Chondrocyte (in vitro differentiated cells): ENCODE measurements at regions not wholly inside any gene's neighbourhood (a gene's known extent, or its start where the extent isn't known, plus 50 kb on each side); places are given as distances from the start of the nearest gene placed in this dataset.

Source experiments
- DNase-seq: peaks from one replicate; pipeline ENCODE4 v3.0.0; 2021; ENCODE audit warnings: mixed read lengths, low spot score
- H3K27ac Mint-ChIP-seq: one replicate; pipeline ENCODE4 v1.8.0; 2021; ENCODE audit warnings: mild to moderate bottlenecking, moderate library complexity, mixed read lengths; ENCODE audit not compliant: unreplicated experiment
- H3K27me3 Mint-ChIP-seq: 2 replicates; pipeline ENCODE4 v1.8.0; 2021; ENCODE audit warnings: low read depth, mixed read lengths
- H3K36me3 Mint-ChIP-seq: 2 replicates; pipeline ENCODE4 v1.8.0; 2021; ENCODE audit warnings: low read depth, mixed read lengths
- H3K4me1 Mint-ChIP-seq: 2 replicates; pipeline ENCODE4 v1.8.0; 2021; ENCODE audit warnings: low read depth, mild to moderate bottlenecking, mixed read lengths
- H3K4me3 Mint-ChIP-seq: one replicate; pipeline ENCODE4 v1.8.0; 2021; ENCODE audit warnings: mild to moderate bottlenecking, moderate library complexity, mixed read lengths; ENCODE audit not compliant: unreplicated experiment
- H3K9me3 Mint-ChIP-seq: 2 replicates; pipeline ENCODE4 v1.8.0; 2021; ENCODE audit warnings: low read depth, mixed read lengths
- CTCF ChIP-seq: fragments of 200-600 bp; sonication (generic); IDR thresholded peaks from 2 replicates; pipeline ENCODE4 v1.5.0; 2021; ENCODE audit warnings: antibody characterized with exemption, mild to moderate bottlenecking, moderate library complexity

GRCh38 chr17:79537686-79538085 lies 73.2 kb downstream of the RBFOX3 start:
- Mint-ChIP-seq H3K4me1 (no peaks in the 10 kb centered on the region), H3K36me3 (no peaks in the 10 kb centered on the region), H3K27ac (no peak overlapping the region), H3K4me3 (no peak overlapping the region), H3K9me3 (no peaks in the 10 kb centered on the region), H3K27me3 (peaks cover 33% of the 10 kb centered on the region)
- peak; percentile 42 for DNase-seq
- TF ChIP-seq CTCF, result no peak

DNA sequence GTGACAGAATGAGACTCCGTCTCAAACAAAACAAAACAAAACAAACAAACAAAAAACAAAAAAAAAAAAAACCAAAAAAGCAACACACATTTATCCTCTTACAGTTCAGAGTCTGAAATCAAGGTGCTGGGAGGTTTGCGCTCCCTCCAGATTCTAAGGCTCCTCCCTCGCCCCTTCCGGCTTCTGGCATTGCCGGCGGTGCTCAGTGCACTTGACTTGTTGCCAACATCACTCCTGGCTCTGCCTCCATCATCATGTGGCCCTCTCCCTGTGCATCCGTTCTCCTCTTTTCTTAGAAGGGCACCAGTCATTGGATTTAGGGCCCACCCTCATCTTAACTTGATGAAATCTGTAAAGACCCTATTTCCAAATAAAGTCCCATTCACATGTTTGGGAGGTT lies 73.8 kb downstream of the RBFOX3 start:
- H3K27ac Mint-ChIP-seq, result no peak overlapping the region

GRCh38 chr17:79536212-79536840 lies 74.5 kb downstream of the RBFOX3 start:
- H3K27me3 Mint-ChIP-seq, result peaks cover 40% of the 10 kb centered on the region
- H3K4me3 Mint-ChIP-seq, result no peak overlapping the region
- peak; percentile 74 for DNase-seq
- H3K9me3 Mint-ChIP-seq, result no peaks in the 10 kb centered on the region
- H3K4me1 Mint-ChIP-seq, result no peaks in the 10 kb centered on the region
- no peak for TF ChIP-seq CTCF
- no peaks in the 10 kb centered on the region for H3K36me3 Mint-ChIP-seq
- H3K27ac Mint-ChIP-seq, result no peak overlapping the region

More for the DNA sequence above, 73.8 kb downstream of the RBFOX3 start:
- TF ChIP-seq CTCF, result no peak
- H3K27me3 Mint-ChIP-seq, result peaks cover 38% of the 10 kb centered on the region
- no peaks in the 10 kb centered on the region for H3K4me1 Mint-ChIP-seq
- DNase-seq, result no peak
- no peak overlapping the region for H3K4me3 Mint-ChIP-seq
- H3K36me3 Mint-ChIP-seq, result no peaks in the 10 kb centered on the region
- no peaks in the 10 kb centered on the region for H3K9me3 Mint-ChIP-seq

DNA sequence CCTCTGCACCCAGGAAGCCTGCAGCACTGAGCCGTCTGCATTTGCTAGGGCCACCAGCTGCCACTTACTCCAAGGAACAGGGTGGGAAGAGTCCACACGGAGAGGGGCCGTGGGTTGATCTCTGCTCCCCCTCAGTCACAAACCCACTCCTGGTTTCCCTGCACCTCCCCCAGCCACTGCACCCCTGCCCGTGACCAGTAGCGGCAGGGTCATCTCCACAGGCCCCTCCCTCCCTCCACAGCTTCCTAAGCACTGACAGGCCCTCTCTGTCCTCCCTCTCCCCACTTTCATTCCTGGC lies 75.2 kb downstream of the RBFOX3 start:
- H3K27me3 Mint-ChIP-seq, result peaks cover 42% of the 10 kb centered on the region
- no peaks in the 10 kb centered on the region for H3K9me3 Mint-ChIP-seq
- no peaks in the 10 kb centered on the region for H3K36me3 Mint-ChIP-seq
- H3K27ac Mint-ChIP-seq, result no peak overlapping the region
- no peaks in the 10 kb centered on the region for H3K4me1 Mint-ChIP-seq
- no peak overlapping the region for H3K4me3 Mint-ChIP-seq
- no peak for DNase-seq
- TF ChIP-seq CTCF, result no peak

DNA sequence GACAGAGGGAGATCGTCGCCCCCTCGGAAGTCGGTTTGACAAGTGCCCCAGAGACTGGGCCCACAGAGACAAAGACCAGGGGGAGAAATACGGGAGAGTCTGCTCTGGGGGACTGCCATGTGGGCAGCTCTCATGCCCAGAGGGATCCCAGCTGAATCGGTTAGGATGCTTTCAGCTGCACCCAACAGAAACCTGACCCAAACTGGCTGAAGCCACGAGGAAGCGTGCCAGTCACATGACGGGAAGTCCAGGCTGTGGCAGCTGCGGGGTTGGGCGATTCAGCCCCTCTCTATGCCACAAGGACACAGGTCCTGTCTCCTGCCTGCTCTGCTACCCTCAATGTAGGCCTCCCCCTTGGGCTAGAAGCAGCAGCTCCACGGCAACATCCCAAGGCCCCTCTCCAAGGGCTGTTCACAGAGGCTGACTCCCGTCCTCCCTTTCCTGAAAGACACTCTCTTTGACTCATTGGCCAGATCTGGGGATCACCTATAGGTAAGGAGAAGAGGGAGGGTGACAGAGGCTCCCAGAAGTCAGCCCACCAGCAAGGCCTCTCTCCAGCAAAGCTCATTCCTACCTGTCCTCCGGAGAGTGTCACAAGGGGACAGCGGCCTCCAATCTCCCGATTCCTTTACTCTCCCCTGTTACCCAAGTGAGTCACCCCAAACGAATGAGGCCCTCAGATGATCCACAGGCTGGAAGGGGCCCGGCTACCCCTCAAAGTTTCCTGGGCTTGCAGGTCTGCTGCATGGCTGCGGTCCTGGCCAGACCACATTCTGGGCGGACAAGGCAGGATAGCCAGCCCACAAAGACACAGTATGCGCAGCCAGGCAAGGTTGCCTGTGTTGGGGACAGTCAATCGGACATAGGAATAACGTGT lies 75.8 kb downstream of the RBFOX3 start:
- Mint-ChIP-seq H3K4me3 (no peak overlapping the region), H3K4me1 (no peaks in the 10 kb centered on the region), H3K27ac (no peak overlapping the region), H3K9me3 (no peaks in the 10 kb centered on the region), H3K36me3 (no peaks in the 10 kb centered on the region), H3K27me3 (peaks cover 45% of the 10 kb centered on the region)
- peak; percentile 58 for DNase-seq
- TF ChIP-seq CTCF, result no peak
